GM12892 (cell line): ENCODE measurements at regions not wholly inside any gene's neighbourhood (a gene's known extent, or its start where the extent isn't known, plus 50 kb on each side); places are given as distances from the start of the nearest gene placed in this dataset.

Source experiments
- DNase-seq: peaks from one replicate; pipeline ENCODE4 v3.0.0; 2011; ENCODE audit not compliant: insufficient read length
- FAIRE-seq: peaks from 2 replicates; lab custom pipeline; 2011; peaks lifted over from hg19 to GRCh38; lab: Jason Lieb, UNC
- POLR2A ChIP-seq: IDR thresholded peaks from 2 replicates; pipeline ENCODE4 v1.6.1; 2011; ENCODE audit warnings: low read depth, low read length, control low read depth
- POLR2AphosphoS5 ChIP-seq: IDR thresholded peaks from 2 replicates; pipeline ENCODE4 v1.6.1; 2011; ENCODE audit warnings: low read depth, low read length, control low read depth
- TAF1 ChIP-seq: IDR thresholded peaks from 2 replicates; pipeline ENCODE4 v1.6.1; 2011; ENCODE audit warnings: low read depth, mild to moderate bottlenecking, control low read depth, low read length, borderline replicate concordance

DNA sequence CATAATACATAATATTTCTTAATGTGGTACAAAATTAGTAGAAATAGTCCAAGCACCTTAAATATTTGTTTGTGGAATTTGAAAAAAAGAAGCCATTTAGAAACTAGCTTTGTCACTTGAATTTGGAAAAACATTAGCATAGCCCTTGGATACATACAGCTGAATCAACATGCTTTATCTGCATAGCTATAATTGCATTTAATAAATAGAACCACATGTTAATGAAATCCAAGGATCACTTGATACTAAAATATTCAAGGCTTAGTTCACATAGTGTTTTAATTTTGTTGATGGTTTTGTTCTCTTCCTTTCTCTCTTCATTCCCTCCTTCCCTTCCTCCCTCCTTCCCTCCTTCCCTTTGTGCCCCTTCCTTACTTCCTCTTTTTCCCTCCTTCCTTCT is 169.4 kb upstream of the NRXN1 start:
- no peak for DNase-seq
- no peak for TF ChIP-seq TAF1
- no peak for TF ChIP-seq POLR2A
- no peak for TF ChIP-seq POLR2AphosphoS5
- no peak for FAIRE-seq

DNA sequence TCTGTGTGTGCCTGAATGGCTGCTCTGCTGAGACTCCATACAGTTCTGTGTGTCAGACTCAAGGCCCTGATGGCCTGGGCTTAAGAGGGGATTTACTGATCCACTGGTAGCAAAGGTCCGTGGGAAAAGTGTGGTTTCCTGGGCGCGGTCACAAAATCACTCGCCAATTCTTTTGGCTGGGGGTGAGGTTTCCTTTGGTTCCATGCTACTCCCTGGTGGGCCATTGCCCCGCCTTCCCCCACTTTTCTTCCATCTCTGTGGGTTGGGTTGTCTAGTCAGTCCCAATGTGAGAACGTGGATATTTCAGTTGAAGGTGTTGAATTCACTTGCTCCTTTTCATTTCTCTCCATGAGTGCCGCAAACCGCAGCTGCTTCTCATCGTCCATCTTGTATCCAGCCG is 162.7 kb upstream of the NRXN1 start:
- TF ChIP-seq TAF1 (no peak), POLR2AphosphoS5 (no peak), POLR2A (no peak)
- no peak for FAIRE-seq
- DNase-seq, result no peak

DNA sequence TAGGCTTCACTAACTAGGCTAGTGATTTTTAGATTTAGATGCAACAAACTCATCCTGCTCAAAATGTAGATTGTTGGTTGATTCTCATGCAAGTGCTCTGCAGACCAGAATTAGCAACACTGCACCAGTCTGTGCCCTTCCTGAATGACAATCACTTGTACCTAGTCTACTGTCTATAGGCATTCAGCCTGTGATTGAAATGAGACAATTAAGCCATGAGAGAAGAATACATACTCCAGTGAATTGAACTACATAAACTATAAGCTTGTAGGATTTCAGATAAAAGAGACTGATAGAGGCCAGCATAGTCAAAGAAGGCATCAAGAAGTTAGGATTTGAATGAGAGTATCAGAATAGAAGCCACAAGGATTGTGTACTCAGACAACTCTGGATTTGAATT is 138.3 kb upstream of the NRXN1 start:
- TF ChIP-seq TAF1 (no peak), POLR2A (no peak), POLR2AphosphoS5 (no peak)
- FAIRE-seq (no peak), DNase-seq (no peak)

DNA sequence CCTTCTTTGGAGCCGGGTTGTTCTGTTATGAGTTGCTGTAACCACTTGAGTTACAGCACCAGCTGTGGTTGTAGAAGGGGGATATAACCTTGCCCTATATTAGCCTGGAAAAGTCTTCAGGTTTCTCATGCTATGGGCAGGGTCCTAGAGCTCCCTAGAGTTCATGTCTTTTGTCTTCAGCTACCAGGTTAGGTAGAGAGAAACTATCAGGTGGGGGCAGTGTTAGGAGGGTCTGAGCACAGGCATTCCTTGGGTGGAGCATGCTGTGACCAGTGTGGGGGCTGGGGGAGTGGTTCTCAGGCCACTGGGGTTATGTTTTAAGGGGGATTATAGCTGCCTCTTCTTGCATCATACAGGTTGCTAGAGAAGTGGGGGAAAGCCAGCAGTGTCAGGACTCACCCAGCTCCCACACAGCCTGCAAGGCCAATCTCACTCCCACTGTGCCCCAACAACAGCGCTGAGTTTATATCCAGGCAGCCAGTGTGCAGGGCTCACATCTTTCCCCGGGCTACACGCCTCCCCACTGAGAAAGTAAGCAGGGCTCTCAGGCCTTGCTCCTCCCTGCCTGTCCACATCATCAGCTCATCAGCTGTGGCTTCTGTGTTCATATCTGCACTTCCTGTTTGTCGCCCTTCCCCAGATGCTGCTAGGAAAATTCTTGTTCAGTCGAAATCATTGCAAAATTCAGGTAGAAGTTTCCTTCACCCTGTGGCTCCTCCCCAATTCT is 133.8 kb upstream of the NRXN1 start:
- TF ChIP-seq TAF1 (no peak), POLR2A (no peak), POLR2AphosphoS5 (no peak)
- FAIRE-seq, result no peak
- DNase-seq, result no peak

DNA sequence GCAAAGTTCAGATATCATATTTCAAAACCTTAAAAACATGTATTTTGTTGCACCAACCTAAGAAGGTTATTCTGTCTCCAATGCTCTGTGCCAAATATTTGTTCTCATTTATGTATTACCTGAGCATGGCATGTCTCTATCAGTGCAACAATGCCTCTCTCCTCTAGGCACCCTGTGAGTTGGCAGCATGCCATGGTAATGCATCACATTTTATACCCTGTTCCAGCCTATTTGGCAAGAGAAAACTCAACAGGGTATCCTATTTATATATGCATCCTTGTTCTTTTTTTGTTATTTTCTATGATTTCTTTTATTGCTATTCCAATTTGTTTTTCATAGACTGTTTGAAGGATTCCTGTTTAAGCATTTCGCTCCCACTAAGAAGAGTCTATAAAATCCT is 126.3 kb upstream of the NRXN1 start:
- TF ChIP-seq TAF1, result no peak
- TF ChIP-seq POLR2A, result no peak
- FAIRE-seq (no peak), DNase-seq (no peak)

DNA sequence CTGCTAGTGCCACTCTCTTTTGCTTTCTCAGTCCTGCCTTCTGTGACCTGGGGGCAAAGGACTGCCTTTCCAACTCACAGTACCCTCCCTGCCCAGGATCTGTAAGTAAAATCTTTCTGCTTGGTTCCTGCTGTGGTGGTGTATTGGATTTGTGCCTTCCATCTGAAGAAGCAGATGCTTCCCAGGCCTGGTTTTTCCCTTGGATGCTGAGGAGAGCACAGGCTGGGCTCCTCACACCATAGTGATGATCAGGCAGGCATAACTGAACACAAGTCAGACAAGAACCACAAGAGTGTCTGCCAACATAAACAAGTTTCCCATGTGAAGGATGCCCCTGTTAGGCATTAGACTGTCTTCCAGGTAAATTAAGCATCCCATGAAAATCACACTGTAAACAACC is 121.3 kb upstream of the NRXN1 start:
- FAIRE-seq, result no peak
- TF ChIP-seq POLR2AphosphoS5 (no peak), POLR2A (no peak), TAF1 (no peak)
- DNase-seq, result no peak

DNA sequence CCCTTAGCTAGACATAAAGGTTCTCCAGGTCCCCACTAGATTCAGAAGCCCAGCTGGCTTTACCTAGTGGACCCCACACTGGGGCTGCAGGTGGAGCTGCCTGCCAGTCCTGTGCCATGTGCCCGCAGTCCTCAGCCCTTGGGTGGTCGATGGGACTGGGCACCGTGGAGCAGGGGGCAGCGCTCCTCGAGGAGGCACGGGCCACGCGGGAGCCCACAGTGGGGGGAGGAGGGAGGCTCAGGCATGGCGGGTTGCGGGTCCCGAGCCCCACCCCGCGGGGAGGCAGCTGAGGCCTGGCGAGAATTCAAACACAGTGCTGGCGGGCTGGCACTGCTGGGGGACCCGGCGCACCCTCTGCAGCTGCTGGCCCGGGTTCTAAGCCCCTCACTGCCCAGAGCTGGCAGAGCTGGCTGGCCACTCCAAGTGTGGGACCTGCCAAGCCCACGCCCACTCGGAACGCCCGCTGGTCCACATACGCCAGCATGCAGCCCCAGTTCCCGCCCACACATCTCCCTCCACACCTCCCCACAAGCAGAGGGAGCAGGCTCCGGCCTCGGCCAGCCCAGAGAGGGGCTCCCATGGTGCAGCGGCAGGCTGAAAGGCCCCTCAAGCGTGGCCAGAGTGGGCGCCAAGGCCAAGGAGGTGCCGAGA is 119.7 kb upstream of the NRXN1 start:
- no peak for TF ChIP-seq POLR2A
- TF ChIP-seq TAF1, result no peak
- no peak for TF ChIP-seq POLR2AphosphoS5
- DNase-seq (no peak), FAIRE-seq (no peak)

DNA sequence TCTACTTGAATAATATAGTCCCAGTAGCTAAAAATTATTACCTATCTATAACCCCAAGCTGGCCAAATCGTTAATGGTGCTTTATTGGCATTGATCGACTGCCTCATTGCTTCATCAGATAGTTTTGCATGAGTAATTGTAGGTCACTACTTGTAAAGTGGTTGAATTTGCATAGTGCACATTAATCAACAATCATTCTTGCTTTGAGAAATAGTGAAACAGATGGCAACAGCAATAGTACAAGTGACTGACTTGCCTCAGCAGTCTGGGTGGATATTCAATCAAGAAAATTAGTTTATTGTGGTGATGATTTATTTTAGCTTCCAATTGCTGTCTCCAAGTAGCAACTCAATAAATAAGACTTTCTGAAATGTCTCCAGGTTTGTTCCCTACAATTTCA is 117.8 kb upstream of the NRXN1 start:
- no peak for FAIRE-seq

DNA sequence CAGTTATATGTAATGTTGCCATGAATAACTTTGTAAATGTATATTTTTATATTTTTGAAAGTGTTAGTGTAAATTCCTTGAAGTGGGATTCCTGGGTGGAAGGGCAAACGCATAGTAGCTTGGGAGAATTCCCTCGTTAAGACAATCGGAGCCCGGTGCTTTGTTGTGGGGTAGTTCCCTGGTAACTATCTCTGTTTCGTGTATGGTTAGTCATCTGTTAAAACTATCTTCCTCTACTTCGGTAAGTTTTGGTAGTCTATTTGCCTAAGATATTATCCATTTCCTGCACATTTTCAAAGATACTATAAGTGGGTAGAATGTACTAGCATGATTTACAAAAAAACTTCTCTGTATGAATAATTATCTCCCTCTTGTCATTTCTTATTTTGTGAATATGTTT is 113.8 kb upstream of the NRXN1 start:
- DNase-seq (no peak), FAIRE-seq (no peak)
- TF ChIP-seq POLR2AphosphoS5 (no peak), TAF1 (no peak), POLR2A (no peak)

More for the DNA sequence above, 117.8 kb upstream of the NRXN1 start:
- TF ChIP-seq TAF1 (no peak), POLR2A (no peak), POLR2AphosphoS5 (no peak)
- no peak for DNase-seq

DNA sequence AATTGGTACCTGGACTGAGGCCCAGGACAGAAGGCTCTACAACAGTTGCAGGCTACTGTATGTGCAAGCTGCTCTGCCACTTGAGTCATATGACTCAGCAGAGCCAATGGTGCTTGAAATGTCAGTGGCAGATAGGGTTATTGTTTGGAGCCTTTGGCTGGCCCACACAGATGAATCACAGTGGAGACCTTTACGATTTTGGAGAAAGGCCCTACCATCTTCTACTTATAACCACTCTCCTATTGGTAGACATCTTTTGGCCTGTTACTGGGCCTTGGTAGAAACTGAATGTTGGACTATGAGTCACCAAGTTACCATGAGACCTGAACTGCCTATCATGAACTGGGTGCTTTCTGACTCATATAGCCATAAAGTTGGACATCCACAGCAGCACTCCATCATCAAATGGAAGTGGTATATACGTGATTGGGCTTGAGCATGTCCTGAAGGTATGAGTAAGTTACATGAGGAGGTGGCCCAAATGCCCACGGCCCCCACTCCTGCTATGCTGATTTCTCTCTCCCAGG is 88.9 kb upstream of the NRXN1 start:
- FAIRE-seq (no peak), DNase-seq (no peak)
- no peak for TF ChIP-seq POLR2A
- TF ChIP-seq POLR2AphosphoS5, result no peak
- TF ChIP-seq TAF1, result no peak

DNA sequence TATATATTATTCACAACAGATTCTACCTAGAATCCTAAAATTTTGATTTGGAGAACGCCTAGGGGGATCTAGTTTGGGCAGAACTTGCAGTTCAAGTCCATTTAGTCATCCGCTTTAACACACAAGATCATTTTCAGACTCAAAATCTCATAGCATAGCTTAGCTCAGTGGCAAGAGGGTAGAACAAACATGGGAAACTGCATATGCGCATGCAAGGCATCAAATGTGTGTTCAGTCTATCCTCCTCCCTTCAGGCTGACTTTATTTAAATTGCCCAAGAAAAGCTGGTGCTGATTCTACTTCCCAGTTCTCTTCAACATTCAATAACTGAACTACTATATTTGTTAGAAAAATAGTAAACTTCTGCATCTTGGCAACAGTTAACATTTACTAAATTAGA is 79.6 kb upstream of the NRXN1 start:
- TF ChIP-seq POLR2AphosphoS5 (no peak), POLR2A (no peak), TAF1 (no peak)
- FAIRE-seq (no peak), DNase-seq (no peak)

DNA sequence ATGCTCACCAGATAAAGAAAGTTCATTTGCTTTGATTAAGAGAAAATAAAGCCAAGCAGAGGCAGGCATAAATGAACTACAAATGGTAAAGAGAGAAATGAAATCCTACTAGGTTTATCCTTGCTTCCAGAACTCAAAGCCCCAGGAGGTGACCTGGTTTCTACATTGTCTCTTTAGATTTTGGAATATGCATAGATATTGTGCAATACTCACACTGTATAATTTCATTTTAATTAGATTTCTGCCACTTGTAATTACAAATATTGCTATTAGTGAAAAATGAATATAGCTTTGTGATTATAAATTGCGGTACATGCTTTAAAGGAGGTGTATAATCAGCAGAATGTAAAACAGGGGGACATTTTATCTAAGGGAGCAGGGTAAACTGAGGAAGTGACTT is 76.9 kb upstream of the NRXN1 start:
- FAIRE-seq (no peak), DNase-seq (no peak)
- no peak for TF ChIP-seq TAF1
- TF ChIP-seq POLR2A, result no peak
- no peak for TF ChIP-seq POLR2AphosphoS5
